ENCODE measurements at regions not wholly inside any gene's neighbourhood (a gene's known extent, or its start where the extent isn't known, plus 50 kb on each side); places are given as distances from the start of the nearest gene placed in this dataset.

DNA sequence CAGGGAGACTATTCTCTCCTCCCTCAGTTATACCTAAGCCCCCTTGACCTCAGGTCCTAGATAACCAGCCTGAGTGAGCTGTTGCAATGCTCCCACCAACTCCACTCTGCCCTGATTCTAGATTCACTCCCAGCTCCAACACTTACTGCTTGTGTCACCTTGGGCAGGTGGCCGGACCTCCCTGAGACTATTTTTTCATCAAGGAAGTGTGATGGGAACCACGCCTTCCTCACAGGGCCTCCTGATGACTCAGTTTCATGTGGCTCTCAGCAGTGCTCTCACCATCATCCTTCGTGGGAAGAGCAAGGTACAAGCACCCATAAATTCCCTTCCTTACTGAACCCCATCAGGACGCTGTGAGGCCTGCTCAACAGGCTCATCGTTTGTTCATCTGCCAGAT is 925.8 kb upstream of the ZNF722 start:
- no peak overlapping the region for H3K9ac ChIP-seq (ENCODE audit: low read depth, low read length)
- H3K4me1 ChIP-seq (ENCODE audit: control insufficient read depth, insufficient read depth, low read length) = no peaks in the 10 kb centered on the region
- peaks cover 60% of the 10 kb centered on the region for H3K9me3 ChIP-seq (ENCODE audit: control insufficient read depth, insufficient read depth, low read length)
- no peaks in the 10 kb centered on the region for H3K27me3 ChIP-seq (ENCODE audit: control insufficient read depth, insufficient read depth, low read length)
- H3K36me3 ChIP-seq (ENCODE audit: control insufficient read depth, insufficient read depth, low read length) = no peaks in the 10 kb centered on the region
- no peak overlapping the region for H3K4me3 ChIP-seq (ENCODE audit: low read depth, low read length)

DNA sequence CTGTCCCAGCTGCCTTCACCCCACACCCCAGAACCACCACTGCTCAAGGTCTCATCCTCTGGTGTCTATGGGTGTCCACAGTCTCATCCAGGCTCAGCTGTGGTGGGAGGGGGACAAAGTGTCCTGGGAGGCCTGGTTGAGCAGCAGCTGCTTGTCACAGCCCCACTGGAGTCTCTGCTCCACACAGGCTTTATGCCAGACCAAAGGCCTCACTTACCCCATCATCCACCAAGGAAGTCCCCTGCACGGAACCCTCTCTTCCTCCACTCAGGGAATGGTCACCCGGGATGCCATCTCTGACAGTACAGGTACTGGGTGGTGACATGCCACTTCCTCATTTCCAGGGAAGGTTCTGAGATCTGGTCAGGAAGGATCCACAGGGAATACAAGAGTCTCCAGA is 925.4 kb upstream of the ZNF722 start:
- Histone ChIP-seq H3K4me3 (ENCODE audit: low read depth, low read length) (no peak overlapping the region), H3K9me3 (ENCODE audit: control insufficient read depth, insufficient read depth, low read length) (peaks cover 63% of the 10 kb centered on the region), H3K36me3 (ENCODE audit: control insufficient read depth, insufficient read depth, low read length) (no peaks in the 10 kb centered on the region), H3K9ac (ENCODE audit: low read depth, low read length) (no peak overlapping the region), H3K4me1 (ENCODE audit: control insufficient read depth, insufficient read depth, low read length) (no peaks in the 10 kb centered on the region), H3K27me3 (ENCODE audit: control insufficient read depth, insufficient read depth, low read length) (no peaks in the 10 kb centered on the region)

- Histone ChIP-seq H3K4me3 (ENCODE audit: low read depth, low read length) (no peak overlapping the region), H3K36me3 (ENCODE audit: control insufficient read depth, insufficient read depth, low read length) (no peaks in the 10 kb centered on the region), H3K9me3 (ENCODE audit: control insufficient read depth, insufficient read depth, low read length) (peaks cover 63% of the 10 kb centered on the region), H3K9ac (ENCODE audit: low read depth, low read length) (no peak overlapping the region), H3K4me1 (ENCODE audit: control insufficient read depth, insufficient read depth, low read length) (no peaks in the 10 kb centered on the region), H3K27me3 (ENCODE audit: control insufficient read depth, insufficient read depth, low read length) (no peaks in the 10 kb centered on the region)
Measured at GRCh38 chr7:63073736-63074135, 924.9 kb upstream of the ZNF722 start.

- H3K9me3 ChIP-seq (ENCODE audit: control insufficient read depth, insufficient read depth, low read length) = peaks cover 55% of the 10 kb centered on the region
- H3K4me3 ChIP-seq (ENCODE audit: low read depth, low read length) = no peak overlapping the region
- no peaks in the 10 kb centered on the region for H3K4me1 ChIP-seq (ENCODE audit: control insufficient read depth, insufficient read depth, low read length)
- H3K36me3 ChIP-seq (ENCODE audit: control insufficient read depth, insufficient read depth, low read length) = no peaks in the 10 kb centered on the region
- H3K9ac ChIP-seq (ENCODE audit: low read depth, low read length) = no peak overlapping the region
- no peaks in the 10 kb centered on the region for H3K27me3 ChIP-seq (ENCODE audit: control insufficient read depth, insufficient read depth, low read length)
Measured at GRCh38 chr7:63077841-63078240, 920.8 kb upstream of the ZNF722 start.

DNA sequence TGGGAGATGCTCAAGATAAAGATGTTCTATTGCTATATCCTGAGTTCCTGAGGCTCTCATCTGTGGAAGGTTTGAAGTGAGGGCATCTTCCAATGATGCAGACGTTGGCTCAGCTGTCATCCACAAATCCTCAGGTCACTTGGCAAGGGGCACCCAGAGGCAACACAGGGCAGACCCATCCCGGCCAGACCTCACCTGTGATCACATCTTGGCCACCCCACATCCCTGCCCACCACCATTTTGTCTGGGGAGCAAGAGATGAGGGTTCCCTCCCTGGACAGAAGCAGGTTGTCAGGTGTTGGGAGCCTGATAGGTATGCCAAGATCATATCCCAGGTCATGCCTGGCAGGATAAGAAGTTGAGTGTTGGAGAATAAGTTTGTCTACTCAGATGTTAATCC is 918.2 kb upstream of the ZNF722 start:
- Histone ChIP-seq H3K27me3 (ENCODE audit: control insufficient read depth, insufficient read depth, low read length) (no peaks in the 10 kb centered on the region), H3K9me3 (ENCODE audit: control insufficient read depth, insufficient read depth, low read length) (peaks cover 50% of the 10 kb centered on the region), H3K4me1 (ENCODE audit: control insufficient read depth, insufficient read depth, low read length) (no peaks in the 10 kb centered on the region), H3K4me3 (ENCODE audit: low read depth, low read length) (no peak overlapping the region), H3K9ac (ENCODE audit: low read depth, low read length) (no peak overlapping the region), H3K36me3 (ENCODE audit: control insufficient read depth, insufficient read depth, low read length) (no peaks in the 10 kb centered on the region)

GRCh38 chr7:63080831-63081230 is 917.8 kb upstream of the ZNF722 start:
- Histone ChIP-seq H3K9ac (ENCODE audit: low read depth, low read length) (no peak overlapping the region), H3K9me3 (ENCODE audit: control insufficient read depth, insufficient read depth, low read length) (peaks cover 49% of the 10 kb centered on the region), H3K36me3 (ENCODE audit: control insufficient read depth, insufficient read depth, low read length) (no peaks in the 10 kb centered on the region), H3K27me3 (ENCODE audit: control insufficient read depth, insufficient read depth, low read length) (no peaks in the 10 kb centered on the region), H3K4me1 (ENCODE audit: control insufficient read depth, insufficient read depth, low read length) (no peaks in the 10 kb centered on the region), H3K4me3 (ENCODE audit: low read depth, low read length) (no peak overlapping the region)

GRCh38 chr7:63087575-63088190 is 911.0 kb upstream of the ZNF722 start:
- Histone ChIP-seq H3K4me3 (ENCODE audit: low read depth, low read length) (no peak overlapping the region), H3K4me1 (ENCODE audit: control insufficient read depth, insufficient read depth, low read length) (no peaks in the 10 kb centered on the region), H3K27me3 (ENCODE audit: control insufficient read depth, insufficient read depth, low read length) (no peaks in the 10 kb centered on the region), H3K9me3 (ENCODE audit: control insufficient read depth, insufficient read depth, low read length) (peaks cover 43% of the 10 kb centered on the region), H3K36me3 (ENCODE audit: control insufficient read depth, insufficient read depth, low read length) (no peaks in the 10 kb centered on the region), H3K9ac (ENCODE audit: low read depth, low read length) (no peak overlapping the region)

DNA sequence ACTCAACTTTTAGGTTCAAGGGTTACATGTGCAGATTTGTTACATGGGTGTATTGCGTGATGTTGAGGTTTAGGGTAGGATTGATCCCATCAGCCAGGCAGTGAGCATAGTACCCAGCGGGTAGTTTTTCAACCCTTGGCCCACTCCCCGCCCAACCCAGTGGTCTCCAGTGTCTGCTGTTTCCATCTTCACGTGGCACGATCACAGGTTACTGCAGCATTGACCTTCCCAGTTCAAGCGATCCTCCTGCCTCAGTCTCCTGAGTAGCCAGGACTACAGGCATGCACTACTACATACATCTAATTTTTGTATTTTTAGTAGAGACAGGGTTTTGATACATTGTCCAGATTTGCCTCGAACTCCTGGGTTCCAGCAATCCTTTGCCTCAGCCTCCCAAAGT is 905.7 kb upstream of the ZNF722 start:
- Histone ChIP-seq H3K9ac (ENCODE audit: low read depth, low read length) (no peak overlapping the region), H3K4me3 (ENCODE audit: low read depth, low read length) (no peak overlapping the region), H3K36me3 (ENCODE audit: control insufficient read depth, insufficient read depth, low read length) (no peaks in the 10 kb centered on the region), H3K4me1 (ENCODE audit: control insufficient read depth, insufficient read depth, low read length) (no peaks in the 10 kb centered on the region), H3K9me3 (ENCODE audit: control insufficient read depth, insufficient read depth, low read length) (peaks cover 28% of the 10 kb centered on the region), H3K27me3 (ENCODE audit: control insufficient read depth, insufficient read depth, low read length) (no peaks in the 10 kb centered on the region)

DNA sequence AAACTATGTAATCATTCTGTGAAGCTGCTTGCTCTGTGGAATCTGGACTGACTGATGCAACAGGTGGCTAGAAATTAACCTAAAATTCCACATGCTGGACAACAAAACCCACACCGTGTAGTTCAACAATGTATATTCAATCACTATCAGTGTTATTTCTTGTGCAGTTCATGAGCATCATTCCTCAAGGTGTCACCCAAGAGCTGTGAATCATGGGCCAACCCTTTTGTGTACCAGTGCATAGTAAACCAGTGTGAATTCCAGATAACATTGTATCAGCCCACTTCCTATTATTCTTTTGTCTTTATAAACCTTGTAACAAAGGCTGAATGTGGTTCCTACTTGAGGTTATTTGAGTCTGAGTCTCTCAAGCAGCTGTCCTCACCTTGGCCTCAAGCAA is 905.2 kb upstream of the ZNF722 start:
- H3K9me3 ChIP-seq (ENCODE audit: control insufficient read depth, insufficient read depth, low read length) = peaks cover 27% of the 10 kb centered on the region
- no peaks in the 10 kb centered on the region for H3K4me1 ChIP-seq (ENCODE audit: control insufficient read depth, insufficient read depth, low read length)
- H3K27me3 ChIP-seq (ENCODE audit: control insufficient read depth, insufficient read depth, low read length) = no peaks in the 10 kb centered on the region
- no peak overlapping the region for H3K9ac ChIP-seq (ENCODE audit: low read depth, low read length)
- H3K36me3 ChIP-seq (ENCODE audit: control insufficient read depth, insufficient read depth, low read length) = no peaks in the 10 kb centered on the region
- no peak overlapping the region for H3K4me3 ChIP-seq (ENCODE audit: low read depth, low read length)

DNA sequence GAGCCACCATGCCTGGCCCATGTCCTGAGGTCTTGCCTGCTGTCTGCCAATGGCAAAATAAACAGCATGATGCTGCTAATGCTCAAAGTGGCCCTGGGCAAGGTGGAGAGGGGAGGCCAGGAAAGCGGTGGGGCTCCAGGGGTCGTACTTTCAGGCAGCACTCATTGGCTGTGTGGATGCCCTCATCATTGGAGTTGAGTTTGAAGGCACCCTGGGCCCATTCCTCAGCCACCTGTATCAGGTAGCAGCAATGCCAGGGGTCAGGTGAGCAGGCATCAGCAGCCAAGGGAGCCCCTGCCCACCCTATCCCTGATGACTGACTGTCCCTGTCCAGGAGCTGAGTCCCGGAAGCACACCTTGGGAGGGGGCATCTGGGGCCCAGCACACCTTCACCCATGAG is 902.5 kb upstream of the ZNF722 start:
- no peaks in the 10 kb centered on the region for H3K27me3 ChIP-seq (ENCODE audit: control insufficient read depth, insufficient read depth, low read length)
- H3K36me3 ChIP-seq (ENCODE audit: control insufficient read depth, insufficient read depth, low read length) = no peaks in the 10 kb centered on the region
- peaks cover 43% of the 10 kb centered on the region for H3K9me3 ChIP-seq (ENCODE audit: control insufficient read depth, insufficient read depth, low read length)
- no peak overlapping the region for H3K4me3 ChIP-seq (ENCODE audit: low read depth, low read length)
- H3K9ac ChIP-seq (ENCODE audit: low read depth, low read length) = no peak overlapping the region
- no peaks in the 10 kb centered on the region for H3K4me1 ChIP-seq (ENCODE audit: control insufficient read depth, insufficient read depth, low read length)

GRCh38 chr7:63104666-63105065 is 894.0 kb upstream of the ZNF722 start:
- Histone ChIP-seq H3K27me3 (ENCODE audit: control insufficient read depth, insufficient read depth, low read length) (no peaks in the 10 kb centered on the region), H3K4me3 (ENCODE audit: low read depth, low read length) (no peak overlapping the region), H3K9ac (ENCODE audit: low read depth, low read length) (no peak overlapping the region), H3K9me3 (ENCODE audit: control insufficient read depth, insufficient read depth, low read length) (peaks cover 53% of the 10 kb centered on the region), H3K4me1 (ENCODE audit: control insufficient read depth, insufficient read depth, low read length) (no peaks in the 10 kb centered on the region), H3K36me3 (ENCODE audit: control insufficient read depth, insufficient read depth, low read length) (no peaks in the 10 kb centered on the region)

- H3K4me3 ChIP-seq (ENCODE audit: low read depth, low read length) = no peak overlapping the region
- H3K27me3 ChIP-seq (ENCODE audit: control insufficient read depth, insufficient read depth, low read length) = no peaks in the 10 kb centered on the region
- peaks cover 49% of the 10 kb centered on the region for H3K9me3 ChIP-seq (ENCODE audit: control insufficient read depth, insufficient read depth, low read length)
- H3K9ac ChIP-seq (ENCODE audit: low read depth, low read length) = no peak overlapping the region
- no peaks in the 10 kb centered on the region for H3K4me1 ChIP-seq (ENCODE audit: control insufficient read depth, insufficient read depth, low read length)
- no peaks in the 10 kb centered on the region for H3K36me3 ChIP-seq (ENCODE audit: control insufficient read depth, insufficient read depth, low read length)
Measured at GRCh38 chr7:63105978-63106377, 892.7 kb upstream of the ZNF722 start.
